CD4-positive, alpha-beta T cell (primary cell): ENCODE measurements at regions not wholly inside any gene's neighbourhood (a gene's known extent, or its start where the extent isn't known, plus 50 kb on each side); places are given as distances from the start of the nearest gene placed in this dataset.

Experiments used
- ATAC-seq: fragments of 200-7000 bp; cut with Tn5 transposase; one replicate; pipeline ENCODE4 v1.10.0; 2022; ENCODE audit warnings: mild to moderate bottlenecking; ENCODE audit not compliant: poor library complexity
- CTCF ChIA-PET: fragments of 350-600 bp; sonication (Branson Sonifier 250); formaldehyde crosslinking; loops from one replicate; lab custom pipeline; 2021; ENCODE audit warnings: antibody characterized with exemption, inconsistent platforms; lab: Charles Lee
- POLR2A ChIA-PET: fragments of 350-600 bp; sonication (Branson Sonifier 250); formaldehyde crosslinking; loops from one replicate; lab custom pipeline; 2021; ENCODE audit warnings: antibody characterized with exemption, inconsistent platforms; lab: Charles Lee
- DNase-seq, 14 experiments: peaks; one replicate each; pipeline ENCODE4 v3.0.0-alpha.2; 2013 to 2020; ENCODE audit warnings: mixed read lengths in 2 of 14
- H3K27ac ChIP-seq, 2 donors: one replicate each; pipeline versions ENCODE4 v1.5.1 to v1.7.0; 2013; ENCODE audit warnings: low read length in 2 of 2, low read depth in 1 of 2, mild to moderate bottlenecking in 1 of 2
- H3K27me3 ChIP-seq, 2 experiments: 1 replicate in 1 of 2; 2 replicates in 1 of 2; pipeline versions ENCODE4 v1.6.1 to v1.7.0; 2013; ENCODE audit warnings: low read length in 2 of 2, control low read depth in 1 of 2, mild to moderate bottlenecking in 1 of 2, moderate library complexity in 1 of 2; ENCODE audit not compliant: insufficient read depth in 2 of 2, control insufficient read depth in 1 of 2
- H3K36me3 ChIP-seq: one replicate; pipeline ENCODE4 v1.6.1; 2013; ENCODE audit warnings: low read length, control low read depth; ENCODE audit not compliant: insufficient read depth
- H3K4me1 ChIP-seq: one replicate; pipeline ENCODE4 v1.6.1; 2013; ENCODE audit warnings: low read length, control low read depth; ENCODE audit not compliant: insufficient read depth
- H3K4me3 ChIP-seq: one replicate; pipeline ENCODE4 v1.5.1; 2013; ENCODE audit warnings: mild to moderate bottlenecking, low read length, moderate library complexity
- H3K9me3 ChIP-seq, 2 experiments: 1 replicate in 1 of 2; 2 replicates in 1 of 2; pipeline versions ENCODE4 v1.6.1 to v1.7.0; 2013; ENCODE audit warnings: low read length in 2 of 2, mild to moderate bottlenecking in 2 of 2, control low read depth in 1 of 2, moderate library complexity in 1 of 2; ENCODE audit not compliant: control insufficient read depth in 1 of 2, insufficient read depth in 1 of 2
- H3K27ac Mint-ChIP-seq: one replicate; pipeline ENCODE4 v1.8.0; 2020; ENCODE audit warnings: mixed read lengths
- H3K27me3 Mint-ChIP-seq: one replicate; pipeline ENCODE4 v1.8.0; 2021; ENCODE audit warnings: mixed read lengths
- H3K36me3 Mint-ChIP-seq: one replicate; pipeline ENCODE4 v1.8.0; 2021; ENCODE audit warnings: low read depth, mixed read lengths
- H3K4me1 Mint-ChIP-seq: one replicate; pipeline ENCODE4 v1.8.0; 2021; ENCODE audit warnings: low read depth, mixed read lengths
- H3K4me3 Mint-ChIP-seq: one replicate; pipeline ENCODE4 v1.8.0; 2020; ENCODE audit warnings: mild to moderate bottlenecking, mixed read lengths
- H3K9me3 Mint-ChIP-seq: one replicate; pipeline ENCODE4 v1.8.0; 2020; ENCODE audit warnings: mixed read lengths
- intact Hi-C, 2 experiments: fragments of 100-400 bp; cut with DNase I in 1 of 2; cut with micrococcal nuclease in 1 of 2; formaldehyde crosslinking; loops; one replicate each; pipeline versions ENCODE4 v1.15.1 to v1.9.0; 2023 to 2025; cut with DNase I, micrococcal nuclease
- TF ChIP-seq, protein P1 (sequence below): fragments of 200-600 bp; IDR thresholded peaks from one replicate; pipeline ENCODE4 v1.8.0; 2022; ENCODE audit warnings: antibody characterized with exemption, mild to moderate bottlenecking

DNA sequence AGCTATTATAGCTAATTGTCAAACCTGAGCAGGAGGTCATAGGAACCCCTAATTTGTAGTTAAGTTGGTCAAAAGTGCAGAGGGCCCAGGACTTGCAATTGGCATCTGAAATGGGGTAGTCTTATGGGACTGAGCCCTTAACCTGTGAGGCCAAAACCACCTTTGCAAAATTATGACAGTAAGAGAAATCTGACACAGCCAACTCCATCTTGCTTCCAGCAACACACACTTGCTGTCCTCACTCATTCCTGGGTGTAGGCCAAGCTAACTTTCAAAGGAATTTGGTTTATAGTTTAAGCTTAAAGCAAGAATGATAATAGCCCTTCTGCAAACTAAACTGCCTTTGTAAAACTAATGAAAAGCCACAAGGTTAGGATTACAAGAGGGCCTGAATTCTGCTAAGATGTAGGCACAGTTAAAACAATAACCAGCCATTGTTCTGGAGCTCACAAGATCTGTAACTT, 57.6 kb upstream of the FRMD4B start:
- Mint-ChIP-seq H3K27me3 (no peaks in the 10 kb centered on the region), H3K4me3 (no peak overlapping the region), H3K9me3 (no peaks in the 10 kb centered on the region), H3K27ac (no peak overlapping the region), H3K4me1 (peaks cover 3% of the 10 kb centered on the region), H3K36me3 (no peaks in the 10 kb centered on the region)
- DNase-seq = no peak
- ChIA-PET CTCF (no interaction called here), POLR2A (no interaction called here)
- TF ChIP-seq, protein P1, sequence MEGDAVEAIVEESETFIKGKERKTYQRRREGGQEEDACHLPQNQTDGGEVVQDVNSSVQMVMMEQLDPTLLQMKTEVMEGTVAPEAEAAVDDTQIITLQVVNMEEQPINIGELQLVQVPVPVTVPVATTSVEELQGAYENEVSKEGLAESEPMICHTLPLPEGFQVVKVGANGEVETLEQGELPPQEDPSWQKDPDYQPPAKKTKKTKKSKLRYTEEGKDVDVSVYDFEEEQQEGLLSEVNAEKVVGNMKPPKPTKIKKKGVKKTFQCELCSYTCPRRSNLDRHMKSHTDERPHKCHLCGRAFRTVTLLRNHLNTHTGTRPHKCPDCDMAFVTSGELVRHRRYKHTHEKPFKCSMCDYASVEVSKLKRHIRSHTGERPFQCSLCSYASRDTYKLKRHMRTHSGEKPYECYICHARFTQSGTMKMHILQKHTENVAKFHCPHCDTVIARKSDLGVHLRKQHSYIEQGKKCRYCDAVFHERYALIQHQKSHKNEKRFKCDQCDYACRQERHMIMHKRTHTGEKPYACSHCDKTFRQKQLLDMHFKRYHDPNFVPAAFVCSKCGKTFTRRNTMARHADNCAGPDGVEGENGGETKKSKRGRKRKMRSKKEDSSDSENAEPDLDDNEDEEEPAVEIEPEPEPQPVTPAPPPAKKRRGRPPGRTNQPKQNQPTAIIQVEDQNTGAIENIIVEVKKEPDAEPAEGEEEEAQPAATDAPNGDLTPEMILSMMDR = no peak
- H3K9me3 ChIP-seq = no peaks in the 10 kb centered on the region
- no peak overlapping the region for H3K4me3 ChIP-seq
- intact Hi-C loops = no loop called here
- no peak for ATAC-seq
- no peaks in the 10 kb centered on the region for H3K27me3 ChIP-seq
- no peaks in the 10 kb centered on the region for H3K36me3 ChIP-seq
- H3K4me1 ChIP-seq = no peaks in the 10 kb centered on the region
- H3K27ac ChIP-seq = no peak overlapping the region

DNA sequence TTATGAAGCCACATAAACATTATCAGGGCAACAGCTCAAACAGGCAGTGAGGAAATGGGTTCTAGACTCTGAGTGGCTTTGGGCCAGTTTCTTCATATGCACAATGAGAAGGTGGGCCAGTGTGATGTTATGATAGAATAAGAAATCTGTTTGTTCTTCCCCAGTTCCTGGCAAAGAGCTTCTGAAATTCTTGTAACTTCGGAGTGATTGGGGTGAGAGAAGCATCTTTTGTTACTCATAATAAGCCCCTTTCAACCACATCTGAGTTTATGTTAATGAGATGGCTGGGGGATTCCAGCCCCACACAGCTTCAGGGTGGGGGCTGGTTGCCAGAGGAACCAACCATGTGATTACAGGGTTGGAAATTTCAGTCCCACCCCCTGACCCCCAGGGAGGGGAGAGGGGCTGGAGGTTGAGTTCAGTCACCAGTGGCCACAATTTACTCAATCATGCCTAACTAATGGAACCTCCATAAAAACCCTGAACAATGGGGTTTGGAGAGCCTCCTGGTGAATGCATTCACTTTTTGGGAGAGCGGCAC, 57.0 kb upstream of the FRMD4B start:
- POLR2A ChIA-PET = no interaction called here
- CTCF ChIA-PET = no interaction called here
- Mint-ChIP-seq H3K4me1 (peaks cover 3% of the 10 kb centered on the region), H3K4me3 (no peak overlapping the region), H3K27me3 (no peaks in the 10 kb centered on the region), H3K36me3 (no peaks in the 10 kb centered on the region), H3K27ac (no peak overlapping the region), H3K9me3 (no peaks in the 10 kb centered on the region)
- Histone ChIP-seq H3K4me3 (no peak overlapping the region), H3K27ac (no peak overlapping the region), H3K27me3 (no peaks in the 10 kb centered on the region), H3K9me3 (no peaks in the 10 kb centered on the region), H3K36me3 (no peaks in the 10 kb centered on the region), H3K4me1 (no peaks in the 10 kb centered on the region)
- intact Hi-C loops = no loop called here
- ATAC-seq (no peak), DNase-seq (no peak)
- TF ChIP-seq, protein P1 = no peak

DNA sequence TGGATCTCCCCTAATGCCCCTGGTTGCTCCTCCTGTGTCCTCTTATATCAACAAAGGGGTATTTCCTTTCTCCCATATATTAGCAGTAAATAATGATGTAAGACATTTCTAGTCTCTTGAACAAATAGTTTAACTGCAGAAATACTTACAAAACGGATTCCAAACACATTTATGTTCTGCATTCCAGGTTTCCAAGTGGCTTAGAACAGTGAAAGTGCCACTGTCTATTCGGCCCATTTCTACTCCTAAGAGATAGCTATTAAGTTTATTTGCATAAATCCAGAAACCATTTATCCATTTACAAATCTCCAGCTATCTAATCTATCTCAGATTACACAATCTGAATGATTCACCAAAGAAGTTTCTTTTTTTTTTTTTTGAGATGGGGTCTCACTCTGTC, 55.8 kb upstream of the FRMD4B start:
- H3K9me3 ChIP-seq = no peaks in the 10 kb centered on the region
- TF ChIP-seq, protein P1 = no peak
- intact Hi-C loops = no loop called here
- POLR2A ChIA-PET = no interaction called here
- DNase-seq (no peak), ATAC-seq (no peak)
- H3K36me3 ChIP-seq = no peaks in the 10 kb centered on the region
- H3K4me1 ChIP-seq = no peaks in the 10 kb centered on the region
- peaks cover 3% of the 10 kb centered on the region for H3K4me1 Mint-ChIP-seq
- H3K36me3 Mint-ChIP-seq = no peaks in the 10 kb centered on the region
- H3K27ac Mint-ChIP-seq = no peak overlapping the region
- no peaks in the 10 kb centered on the region for H3K9me3 Mint-ChIP-seq
- CTCF ChIA-PET = no interaction called here
- no peak overlapping the region for H3K27ac ChIP-seq
- H3K4me3 ChIP-seq = no peak overlapping the region
- no peaks in the 10 kb centered on the region for H3K27me3 Mint-ChIP-seq
- no peak overlapping the region for H3K4me3 Mint-ChIP-seq
- H3K27me3 ChIP-seq = no peaks in the 10 kb centered on the region
